IPS-20b (cell line): ENCODE measurements at regions not wholly inside any gene's neighbourhood (a gene's known extent, or its start where the extent isn't known, plus 50 kb on each side); places are given as distances from the start of the nearest gene placed in this dataset.

Experiments used
- H3K27ac ChIP-seq: one replicate; pipeline ENCODE4 v1.5.1; 2013; ENCODE audit warnings: low read length
- H3K27me3 ChIP-seq: 2 replicates; pipeline ENCODE4 v1.6.1; 2013; ENCODE audit warnings: mild to moderate bottlenecking, low read length, inconsistent platforms; ENCODE audit not compliant: insufficient read depth
- H3K36me3 ChIP-seq: 2 replicates; pipeline ENCODE4 v1.6.1; 2013; ENCODE audit warnings: low read depth, mild to moderate bottlenecking, inconsistent platforms, low read length, moderate library complexity; ENCODE audit not compliant: insufficient read depth
- H3K4me1 ChIP-seq: 2 replicates; pipeline ENCODE4 v1.6.1; 2013; ENCODE audit warnings: mild to moderate bottlenecking, control low read depth, inconsistent platforms, low read length, moderate library complexity; ENCODE audit not compliant: insufficient read depth
- H3K4me3 ChIP-seq: 2 replicates; pipeline ENCODE4 v1.5.1; 2013; ENCODE audit warnings: mild to moderate bottlenecking, low read length, inconsistent platforms
- H3K9ac ChIP-seq: 2 replicates; pipeline ENCODE4 v1.6.1; 2013; ENCODE audit warnings: low read depth, mild to moderate bottlenecking, inconsistent platforms, low read length, moderate library complexity
- H3K9me3 ChIP-seq: 2 replicates; pipeline ENCODE4 v1.6.1; 2013; ENCODE audit warnings: mild to moderate bottlenecking, low read depth, low read length, inconsistent platforms; ENCODE audit not compliant: insufficient read depth

- no peaks in the 10 kb centered on the region for H3K4me1 ChIP-seq
- H3K36me3 ChIP-seq, result no peaks in the 10 kb centered on the region
- H3K27ac ChIP-seq, result no peak overlapping the region
- H3K9me3 ChIP-seq, result no peaks in the 10 kb centered on the region
- H3K27me3 ChIP-seq, result no peaks in the 10 kb centered on the region
- no peak overlapping the region for H3K9ac ChIP-seq
- no peak overlapping the region for H3K4me3 ChIP-seq
These were observed 293.7 kb downstream of the RNF144B start for GRCh38 chr6:18680842-18681241.

DNA sequence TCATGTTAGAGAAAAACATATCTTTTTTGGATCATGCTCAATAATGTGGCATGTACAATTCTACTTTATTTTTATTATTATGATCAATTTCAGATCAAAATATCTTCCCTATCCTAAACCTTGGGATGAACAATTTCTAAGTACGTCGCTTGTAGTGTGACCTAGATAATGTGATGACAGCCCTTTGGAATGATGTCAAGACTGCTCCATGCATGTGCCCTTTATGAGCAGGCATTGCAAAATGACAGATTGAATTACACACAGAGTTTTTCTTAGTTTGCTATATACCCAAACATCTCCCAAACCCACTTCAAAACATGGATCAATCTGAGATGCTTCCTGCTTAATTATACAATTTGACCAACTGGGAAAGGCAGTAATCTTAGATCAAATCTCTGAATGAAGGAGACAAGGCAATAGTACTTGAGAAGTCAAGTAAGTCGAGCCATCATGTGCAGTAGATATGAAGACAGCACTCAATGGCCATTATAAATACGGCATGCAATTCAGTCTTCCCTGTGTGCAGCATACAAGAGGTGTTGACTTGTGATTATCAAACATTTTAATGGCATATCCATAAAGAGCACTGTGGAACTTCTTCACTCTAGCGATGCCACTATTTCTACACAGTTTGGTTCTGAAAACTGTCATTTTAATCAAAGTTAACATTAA, 294.8 kb downstream of the RNF144B start:
- no peaks in the 10 kb centered on the region for H3K36me3 ChIP-seq
- no peaks in the 10 kb centered on the region for H3K27me3 ChIP-seq
- H3K4me1 ChIP-seq, result no peaks in the 10 kb centered on the region
- no peak overlapping the region for H3K9ac ChIP-seq
- no peaks in the 10 kb centered on the region for H3K9me3 ChIP-seq
- no peak overlapping the region for H3K27ac ChIP-seq
- H3K4me3 ChIP-seq, result no peak overlapping the region

DNA sequence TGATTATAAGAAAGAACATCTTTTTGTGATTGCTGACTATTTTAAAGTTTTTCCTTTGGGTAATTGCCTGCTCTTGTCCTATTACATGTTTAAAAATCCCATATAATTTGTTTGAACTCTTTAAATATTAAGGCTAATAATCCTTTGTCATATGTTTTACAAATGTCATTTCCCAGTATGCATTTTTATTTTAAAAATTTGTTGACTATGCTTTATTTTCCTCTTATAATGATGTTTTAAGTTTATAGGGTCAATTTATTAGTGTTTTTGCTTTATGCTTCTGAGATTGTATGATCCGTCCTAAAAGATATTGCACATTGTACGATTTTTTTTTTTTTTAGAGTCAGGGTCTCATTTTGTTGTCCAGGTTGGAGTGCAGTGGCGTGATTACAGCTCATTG, 297.2 kb downstream of the RNF144B start:
- no peaks in the 10 kb centered on the region for H3K9me3 ChIP-seq
- no peaks in the 10 kb centered on the region for H3K27me3 ChIP-seq
- H3K36me3 ChIP-seq, result no peaks in the 10 kb centered on the region
- no peak overlapping the region for H3K9ac ChIP-seq
- H3K4me1 ChIP-seq, result no peaks in the 10 kb centered on the region
- H3K27ac ChIP-seq, result no peak overlapping the region
- no peak overlapping the region for H3K4me3 ChIP-seq

GRCh38 chr6:18692929-18693685, 306.0 kb downstream of the RNF144B start:
- H3K27ac ChIP-seq, result no peak overlapping the region
- H3K4me3 ChIP-seq, result no peak overlapping the region
- peaks cover 13% of the 10 kb centered on the region for H3K4me1 ChIP-seq
- H3K36me3 ChIP-seq, result no peaks in the 10 kb centered on the region
- no peak overlapping the region for H3K9ac ChIP-seq
- no peaks in the 10 kb centered on the region for H3K27me3 ChIP-seq
- no peaks in the 10 kb centered on the region for H3K9me3 ChIP-seq

GRCh38 chr6:18693881-18694280, 306.7 kb downstream of the RNF144B start:
- Histone ChIP-seq H3K27me3 (no peaks in the 10 kb centered on the region), H3K27ac (no peak overlapping the region), H3K9ac (no peak overlapping the region), H3K4me1 (peaks cover 13% of the 10 kb centered on the region), H3K36me3 (no peaks in the 10 kb centered on the region), H3K9me3 (no peaks in the 10 kb centered on the region), H3K4me3 (no peak overlapping the region)

- no peaks in the 10 kb centered on the region for H3K4me1 ChIP-seq
- H3K36me3 ChIP-seq, result no peaks in the 10 kb centered on the region
- H3K9ac ChIP-seq, result no peak overlapping the region
- no peaks in the 10 kb centered on the region; the same call in 1 of the 2 replicates for H3K9me3 ChIP-seq
- H3K27me3 ChIP-seq, result no peaks in the 10 kb centered on the region
- no peak overlapping the region for H3K4me3 ChIP-seq
- H3K27ac ChIP-seq, result no peak overlapping the region
These were observed 316.4 kb downstream of the RNF144B start for GRCh38 chr6:18703546-18703945.

DNA sequence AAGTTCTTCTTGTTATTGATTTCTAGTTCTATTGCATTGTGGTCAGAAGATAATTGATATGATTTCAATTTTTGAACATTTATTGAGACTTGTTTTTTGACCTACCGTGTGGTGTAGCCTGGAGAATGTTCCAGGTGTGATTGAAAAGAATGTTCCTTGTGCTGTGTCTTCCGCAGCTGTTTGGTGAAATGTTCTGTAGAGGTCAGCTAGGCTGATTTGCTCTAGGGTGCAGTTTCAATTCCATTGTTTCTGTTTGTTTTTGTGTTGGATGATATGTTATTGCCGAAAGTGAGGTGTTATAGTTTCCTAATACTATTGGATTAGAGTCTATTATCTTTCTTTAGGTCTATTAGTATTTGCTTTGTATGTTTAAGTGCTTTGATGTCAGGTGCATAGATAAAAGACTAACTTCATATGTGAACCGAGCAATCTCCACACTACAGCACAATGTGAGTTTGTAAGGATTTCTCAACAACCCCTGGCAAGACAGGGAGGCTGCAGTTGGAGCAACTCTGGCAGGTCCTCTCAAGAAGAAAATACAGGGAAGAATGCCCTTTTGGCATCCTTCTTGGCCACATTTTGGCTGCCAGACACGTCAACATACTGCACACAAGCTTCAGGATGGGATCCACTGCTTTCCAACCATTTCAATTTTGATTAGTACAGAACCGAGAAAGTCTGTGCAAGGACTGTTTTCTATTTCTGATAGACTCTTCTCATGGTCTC, 320.7 kb downstream of the RNF144B start:
- H3K36me3 ChIP-seq, result no peaks in the 10 kb centered on the region
- no peak overlapping the region for H3K9ac ChIP-seq
- H3K27ac ChIP-seq, result no peak overlapping the region
- no peak overlapping the region for H3K4me3 ChIP-seq
- H3K9me3 ChIP-seq, result no peaks in the 10 kb centered on the region
- H3K4me1 ChIP-seq, result no peaks in the 10 kb centered on the region
- H3K27me3 ChIP-seq, result no peaks in the 10 kb centered on the region

DNA sequence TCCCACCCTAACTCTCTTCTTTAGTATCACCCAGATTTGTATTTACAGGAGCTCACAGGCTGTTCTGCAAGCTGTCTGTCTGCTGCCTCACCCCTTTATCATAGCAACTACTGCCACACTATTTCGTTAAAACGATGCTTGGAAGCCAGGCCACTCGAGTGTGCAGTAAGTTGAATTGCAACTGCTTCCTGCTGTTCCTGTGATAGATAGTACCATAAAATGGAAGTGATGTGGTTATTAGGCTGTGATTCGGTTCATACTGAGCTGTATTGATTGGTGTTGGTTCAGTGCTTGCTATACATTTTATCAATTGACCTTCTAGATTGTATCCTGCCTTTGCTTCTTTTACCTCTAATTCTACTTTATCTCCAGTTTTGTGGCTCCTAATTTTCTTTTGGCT, 325.4 kb downstream of the RNF144B start:
- H3K9ac ChIP-seq, result no peak overlapping the region
- no peaks in the 10 kb centered on the region for H3K27me3 ChIP-seq
- H3K9me3 ChIP-seq, result no peaks in the 10 kb centered on the region
- no peaks in the 10 kb centered on the region for H3K4me1 ChIP-seq
- no peak overlapping the region for H3K4me3 ChIP-seq
- H3K36me3 ChIP-seq, result no peaks in the 10 kb centered on the region
- no peak overlapping the region for H3K27ac ChIP-seq

DNA sequence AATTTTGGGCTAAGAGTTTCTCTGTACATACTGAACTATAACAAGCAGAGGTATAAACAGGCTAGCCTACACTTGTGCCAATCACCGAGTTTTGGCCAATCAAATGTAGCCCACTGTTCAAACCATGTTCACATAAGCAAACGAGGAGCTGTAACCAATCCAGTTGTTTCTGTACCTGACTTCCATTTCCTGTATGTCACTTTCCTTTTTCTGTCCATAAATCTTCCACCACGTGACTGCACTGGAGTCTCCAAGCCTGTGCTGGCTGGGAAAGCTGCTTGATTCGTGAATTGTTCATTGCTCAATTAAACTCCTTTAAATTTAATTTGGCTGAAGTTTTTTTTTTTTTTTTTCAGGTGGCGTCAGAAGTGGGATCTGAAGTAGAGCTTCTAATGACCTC, 332.9 kb downstream of the RNF144B start:
- Histone ChIP-seq H3K4me1 (no peaks in the 10 kb centered on the region), H3K9me3 (peaks cover 8% of the 10 kb centered on the region; the same call in 1 of the 2 replicates), H3K36me3 (no peaks in the 10 kb centered on the region), H3K27me3 (no peaks in the 10 kb centered on the region), H3K27ac (no peak overlapping the region), H3K9ac (no peak overlapping the region), H3K4me3 (no peak overlapping the region)

GRCh38 chr6:18724056-18724455, 336.9 kb downstream of the RNF144B start:
- Histone ChIP-seq H3K9ac (no peak overlapping the region), H3K27me3 (no peaks in the 10 kb centered on the region), H3K36me3 (no peaks in the 10 kb centered on the region), H3K4me1 (no peaks in the 10 kb centered on the region), H3K4me3 (no peak overlapping the region), H3K9me3 (peaks cover 8% of the 10 kb centered on the region; the same call in 1 of the 2 replicates), H3K27ac (no peak overlapping the region)

DNA sequence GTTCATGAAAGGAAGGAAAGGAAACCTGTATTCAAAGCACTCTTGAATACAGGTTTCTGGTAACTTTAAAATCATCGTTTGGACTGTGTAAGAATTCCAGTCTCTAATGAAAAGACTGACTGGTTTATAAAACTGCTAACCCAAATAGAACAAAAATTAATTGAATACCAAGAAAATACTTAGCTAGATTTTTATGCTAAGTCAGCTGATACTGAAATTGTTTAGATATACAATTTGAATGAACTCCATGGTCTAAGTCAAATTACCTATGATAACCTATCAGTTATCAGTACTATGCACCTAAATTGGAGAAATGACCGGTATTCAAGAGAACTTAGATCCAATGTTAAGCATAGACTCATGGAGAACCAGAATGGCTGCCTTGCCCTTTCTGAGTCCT, 338.3 kb downstream of the RNF144B start:
- Histone ChIP-seq H3K4me1 (no peaks in the 10 kb centered on the region), H3K27me3 (no peaks in the 10 kb centered on the region), H3K27ac (no peak overlapping the region), H3K9ac (no peak overlapping the region), H3K9me3 (peaks cover 8% of the 10 kb centered on the region; the same call in 1 of the 2 replicates), H3K36me3 (no peaks in the 10 kb centered on the region), H3K4me3 (no peak overlapping the region)
